ENCODE measurements at regions not wholly inside any gene's neighbourhood (a gene's known extent, or its start where the extent isn't known, plus 50 kb on each side); places are given as distances from the start of the nearest gene placed in this dataset.

- intact Hi-C loops (cut with DNase I): no loop called here
- no peak for ATAC-seq
- no peak for DNase-seq
These were observed 199.2 kb downstream of the LACC1 start for GRCh38 chr13:44078806-44079376.

- ATAC-seq (no peak), DNase-seq (no peak)
- intact Hi-C loops (cut with DNase I): no loop called here
These were observed 199.9 kb downstream of the LACC1 start for GRCh38 chr13:44079413-44080205.

- DNase-seq: no peak
- intact Hi-C loops (cut with DNase I): no loop called here
These were observed 204.4 kb downstream of the LACC1 start for GRCh38 chr13:44084146-44084545.

GRCh38 chr13:44086389-44086788 lies 206.7 kb downstream of the LACC1 start:
- intact Hi-C loops (cut with DNase I): no loop called here
- no peak for ATAC-seq
- DNase-seq: no peak

More at GRCh38 chr13:44084146-44084545, 204.4 kb downstream of the LACC1 start:
- ATAC-seq: no peak

GRCh38 chr13:44088411-44088810 lies 208.7 kb downstream of the LACC1 start:
- DNase-seq (no peak), ATAC-seq (no peak)
- intact Hi-C loops (cut with DNase I): no loop called here

- no peak for DNase-seq
- ATAC-seq: no peak
- intact Hi-C loops (cut with DNase I): no loop called here
These were observed 209.3 kb downstream of the LACC1 start for GRCh38 chr13:44088991-44089413.

- intact Hi-C loops (cut with DNase I): no loop called here
- DNase-seq (no peak), ATAC-seq (no peak)
These were observed 209.7 kb downstream of the LACC1 start for GRCh38 chr13:44089452-44089851.

GRCh38 chr13:44092078-44092970 lies 212.6 kb downstream of the LACC1 start:
- intact Hi-C loops (cut with DNase I): no loop called here
- ATAC-seq (no peak), DNase-seq (no peak)

GRCh38 chr13:44093607-44094564 lies 214.2 kb downstream of the LACC1 start:
- intact Hi-C loops (cut with DNase I): no loop called here
- DNase-seq (no peak), ATAC-seq (no peak)

GRCh38 chr13:44096901-44097300 lies 217.2 kb downstream of the LACC1 start:
- intact Hi-C loops (cut with DNase I): loop anchor here in 1 of 2 donors (5.0 kb wide), 1 partner anchor 35 kb away; no protein-coding TSS in a partner anchor
- DNase-seq (no peak), ATAC-seq (no peak)

- ATAC-seq (no peak), DNase-seq (no peak)
- intact Hi-C loops (cut with DNase I): loop anchor here in 1 of 2 donors (5.0 kb wide), 1 partner anchor 36 kb away; no protein-coding TSS in a partner anchor
These were observed 218.9 kb downstream of the LACC1 start for GRCh38 chr13:44098559-44098958.

GRCh38 chr13:44101347-44102083 lies 221.8 kb downstream of the LACC1 start:
- DNase-seq (no peak), ATAC-seq (no peak)
- intact Hi-C loops (cut with DNase I): no loop called here

- no peak for DNase-seq
- intact Hi-C loops (cut with DNase I): no loop called here
- no peak for ATAC-seq
These were observed 223.9 kb downstream of the LACC1 start for GRCh38 chr13:44103429-44104196.

GRCh38 chr13:44104197-44104490 lies 224.4 kb downstream of the LACC1 start:
- intact Hi-C loops (cut with DNase I): no loop called here
- DNase-seq (no peak), ATAC-seq (no peak)

- intact Hi-C loops (cut with DNase I): no loop called here
- no peak for DNase-seq
- ATAC-seq: peak in 1 of 2 donors; percentile 6
These were observed 225.3 kb downstream of the LACC1 start for GRCh38 chr13:44104969-44105368.

GRCh38 chr13:44106266-44107152 lies 226.8 kb downstream of the LACC1 start:
- ATAC-seq (peak; percentile 24 to 32), DNase-seq (peak; percentile 32)
- intact Hi-C loops (cut with DNase I): no loop called here

Measured in left cardiac atrium (tissue), 4 donors.